ENCODE measurements at regions not wholly inside any gene's neighbourhood (a gene's known extent, or its start where the extent isn't known, plus 50 kb on each side); places are given as distances from the start of the nearest gene placed in this dataset.
A peak's percentile ranks its signal among the peaks of the same experiment; 100 is the strongest.

DNA sequence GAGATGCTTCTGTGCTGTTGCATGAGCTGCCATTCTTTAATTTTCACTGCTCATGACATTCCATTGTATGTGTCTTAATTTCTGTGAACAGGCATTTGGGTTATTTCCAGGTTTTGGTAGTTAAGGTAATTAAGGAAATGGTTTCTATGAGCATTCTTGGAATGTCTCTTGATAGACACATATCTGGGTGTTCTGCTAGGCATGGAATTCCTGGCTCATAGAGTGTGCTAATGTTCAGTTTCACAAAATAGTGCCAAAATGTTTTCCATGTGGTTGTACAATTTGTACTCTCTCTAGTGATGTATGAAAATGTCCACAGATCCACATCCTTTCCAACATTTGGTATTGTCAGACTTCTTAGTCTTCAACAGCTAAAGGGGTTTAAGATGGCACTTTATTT is 680.9 kb upstream of the SGCG start:
- no peak overlapping the region for H3K4ac ChIP-seq (ENCODE audit: low read depth, low read length)
- H4K12ac ChIP-seq (ENCODE audit: low read depth, low read length), result no peak overlapping the region
- no peak overlapping the region for H2BK5ac ChIP-seq (ENCODE audit: low read depth, low read length, poor library complexity)
- no peak overlapping the region for H3K9ac ChIP-seq (ENCODE audit: low read length)
- H2AK5ac ChIP-seq (ENCODE audit: low read length), result no peak overlapping the region
- H4K8ac ChIP-seq (ENCODE audit: low read depth, low read length), result no peak overlapping the region
- H3K4me1 ChIP-seq (ENCODE audit: control insufficient read depth in 1 of 2, insufficient read depth in 2 of 2, low read length in 2 of 2), result no peaks in the 10 kb centered on the region
- H2BK120ac ChIP-seq (ENCODE audit: insufficient read depth, low read length, poor library complexity), result no peak overlapping the region
- no peaks in the 10 kb centered on the region for H3K79me2 ChIP-seq (ENCODE audit: control insufficient read depth, insufficient read depth, low read length, poor library complexity)
- no peak overlapping the region for H3K18ac ChIP-seq (ENCODE audit: low read length)
- no peaks in the 10 kb centered on the region for H3K27me3 ChIP-seq (ENCODE audit: insufficient read depth, low read length)
- no peaks in the 10 kb centered on the region for H3K79me1 ChIP-seq (ENCODE audit: low read length)
- H2BK12ac ChIP-seq (ENCODE audit: low read length), result no peak overlapping the region
- H4K91ac ChIP-seq (ENCODE audit: low read depth, low read length), result no peak overlapping the region
- H2AFZ ChIP-seq (ENCODE audit: insufficient read depth, low read length, poor library complexity), result no peak overlapping the region
- H3K23ac ChIP-seq (ENCODE audit: low read length), result no peak overlapping the region
- no peak overlapping the region for H3K14ac ChIP-seq (ENCODE audit: low read length)
- H3K27ac ChIP-seq (ENCODE audit: low read depth, low read length), result no peak overlapping the region
- no peaks in the 10 kb centered on the region for H3K36me3 ChIP-seq (ENCODE audit: control insufficient read depth in 1 of 2, insufficient read depth in 2 of 2, low read length in 2 of 2)
- H3K4me2 ChIP-seq (ENCODE audit: low read length), result no peak overlapping the region
- no peak overlapping the region for H3K4me3 ChIP-seq (ENCODE audit: low read depth, low read length)
- H3K9me3 ChIP-seq (ENCODE audit: insufficient read depth, low read depth, low read length), result no peaks in the 10 kb centered on the region
- DNase-seq, result no peak

DNA sequence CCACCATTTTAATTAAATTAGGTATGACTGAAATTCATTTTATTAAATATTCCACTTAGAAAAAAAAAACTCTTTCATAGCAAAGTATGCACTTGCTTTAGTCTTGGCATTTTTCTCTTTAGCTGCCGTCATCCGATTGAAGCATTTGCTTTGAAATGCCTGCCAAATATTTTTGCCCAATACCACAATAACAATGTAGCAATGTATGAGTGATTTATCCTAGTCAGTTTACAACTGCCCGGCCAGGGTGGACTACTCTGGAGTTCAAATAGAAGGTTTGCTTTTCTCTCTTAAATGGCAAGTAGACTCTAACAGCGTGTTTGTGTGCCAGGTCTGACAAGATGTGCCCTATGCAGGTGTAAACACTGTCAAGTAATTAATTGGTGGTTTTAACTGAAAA is 675.3 kb upstream of the SGCG start:
- Histone ChIP-seq H3K14ac (ENCODE audit: low read length) (no peak overlapping the region), H4K91ac (ENCODE audit: low read depth, low read length) (no peak overlapping the region), H3K79me2 (ENCODE audit: control insufficient read depth, insufficient read depth, low read length, poor library complexity) (no peaks in the 10 kb centered on the region), H2BK5ac (ENCODE audit: low read depth, low read length, poor library complexity) (no peak overlapping the region), H3K18ac (ENCODE audit: low read length) (no peak overlapping the region), H4K12ac (ENCODE audit: low read depth, low read length) (no peak overlapping the region), H3K27ac (ENCODE audit: low read depth, low read length) (no peak overlapping the region), H3K36me3 (ENCODE audit: control insufficient read depth in 1 of 2, insufficient read depth in 2 of 2, low read length in 2 of 2) (no peaks in the 10 kb centered on the region), H3K4ac (ENCODE audit: low read depth, low read length) (no peak overlapping the region), H3K23ac (ENCODE audit: low read length) (no peak overlapping the region), H4K8ac (ENCODE audit: low read depth, low read length) (no peak overlapping the region), H3K9ac (ENCODE audit: low read length) (no peak overlapping the region), H3K4me1 (ENCODE audit: control insufficient read depth in 1 of 2, insufficient read depth in 2 of 2, low read length in 2 of 2) (no peaks in the 10 kb centered on the region), H2AFZ (ENCODE audit: insufficient read depth, low read length, poor library complexity) (no peak overlapping the region), H2BK120ac (ENCODE audit: insufficient read depth, low read length, poor library complexity) (no peak overlapping the region), H2BK12ac (ENCODE audit: low read length) (no peak overlapping the region), H3K9me3 (ENCODE audit: insufficient read depth, low read depth, low read length) (no peaks in the 10 kb centered on the region), H3K79me1 (ENCODE audit: low read length) (no peaks in the 10 kb centered on the region), H2AK5ac (ENCODE audit: low read length) (no peak overlapping the region), H3K27me3 (ENCODE audit: insufficient read depth, low read length) (no peaks in the 10 kb centered on the region), H3K4me3 (ENCODE audit: low read depth, low read length) (no peak overlapping the region), H3K4me2 (ENCODE audit: low read length) (no peak overlapping the region)
- peak in 1 of 2 donors; percentile 6 for DNase-seq
- WGBS (ENCODE audit: extremely low coverage, insufficient coverage, insufficient read length), result no CpG with 5 or more reads among the region's 4 CpGs

DNA sequence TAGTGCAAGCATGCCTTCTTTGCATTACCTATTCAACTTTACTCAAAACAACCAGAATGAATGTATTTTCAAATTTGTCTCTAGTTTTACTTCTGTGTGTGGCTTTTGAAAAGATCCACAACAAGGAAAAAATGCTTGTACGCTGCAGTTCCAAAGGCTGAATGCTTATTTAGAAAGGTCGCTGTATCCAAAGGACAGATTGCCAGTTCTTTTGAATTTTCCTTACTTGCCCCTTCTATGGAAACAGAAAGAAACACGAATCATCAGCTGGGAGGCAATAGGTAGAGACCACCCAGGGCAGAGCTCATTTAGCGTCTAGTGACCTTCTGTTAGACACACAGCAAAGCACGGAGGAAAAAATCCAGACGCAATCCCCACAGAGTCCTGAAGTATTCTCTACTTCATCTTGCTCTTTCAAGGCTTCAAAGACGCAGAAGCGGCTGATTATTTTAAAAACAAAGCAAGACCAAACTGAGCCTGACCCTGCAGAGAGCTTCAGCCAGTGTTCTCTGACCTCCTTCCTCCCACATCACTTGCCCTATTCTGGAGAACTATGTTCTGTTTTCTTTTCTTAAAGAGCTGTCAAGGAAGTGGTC is 674.6 kb upstream of the SGCG start:
- Histone ChIP-seq H3K4me1 (ENCODE audit: control insufficient read depth in 1 of 2, insufficient read depth in 2 of 2, low read length in 2 of 2) (no peaks in the 10 kb centered on the region), H3K9ac (ENCODE audit: low read length) (no peak overlapping the region), H3K27me3 (ENCODE audit: insufficient read depth, low read length) (no peaks in the 10 kb centered on the region), H3K79me2 (ENCODE audit: control insufficient read depth, insufficient read depth, low read length, poor library complexity) (no peaks in the 10 kb centered on the region), H3K9me3 (ENCODE audit: insufficient read depth, low read depth, low read length) (no peaks in the 10 kb centered on the region), H3K4me2 (ENCODE audit: low read length) (no peak overlapping the region), H4K91ac (ENCODE audit: low read depth, low read length) (no peak overlapping the region), H2BK120ac (ENCODE audit: insufficient read depth, low read length, poor library complexity) (no peak overlapping the region), H3K14ac (ENCODE audit: low read length) (no peak overlapping the region), H4K12ac (ENCODE audit: low read depth, low read length) (no peak overlapping the region), H2BK12ac (ENCODE audit: low read length) (no peak overlapping the region), H2BK5ac (ENCODE audit: low read depth, low read length, poor library complexity) (no peak overlapping the region), H3K4ac (ENCODE audit: low read depth, low read length) (no peak overlapping the region), H3K18ac (ENCODE audit: low read length) (no peak overlapping the region), H3K4me3 (ENCODE audit: low read depth, low read length) (no peak overlapping the region), H3K79me1 (ENCODE audit: low read length) (no peaks in the 10 kb centered on the region), H3K27ac (ENCODE audit: low read depth, low read length) (no peak overlapping the region), H2AK5ac (ENCODE audit: low read length) (no peak overlapping the region), H4K8ac (ENCODE audit: low read depth, low read length) (no peak overlapping the region), H2AFZ (ENCODE audit: insufficient read depth, low read length, poor library complexity) (no peak overlapping the region), H3K36me3 (ENCODE audit: control insufficient read depth in 1 of 2, insufficient read depth in 2 of 2, low read length in 2 of 2) (no peaks in the 10 kb centered on the region), H3K23ac (ENCODE audit: low read length) (no peak overlapping the region)
- WGBS (ENCODE audit: extremely low coverage, insufficient coverage, insufficient read length), result no CpG with 5 or more reads among the region's 8 CpGs
- DNase-seq, result no peak

DNA sequence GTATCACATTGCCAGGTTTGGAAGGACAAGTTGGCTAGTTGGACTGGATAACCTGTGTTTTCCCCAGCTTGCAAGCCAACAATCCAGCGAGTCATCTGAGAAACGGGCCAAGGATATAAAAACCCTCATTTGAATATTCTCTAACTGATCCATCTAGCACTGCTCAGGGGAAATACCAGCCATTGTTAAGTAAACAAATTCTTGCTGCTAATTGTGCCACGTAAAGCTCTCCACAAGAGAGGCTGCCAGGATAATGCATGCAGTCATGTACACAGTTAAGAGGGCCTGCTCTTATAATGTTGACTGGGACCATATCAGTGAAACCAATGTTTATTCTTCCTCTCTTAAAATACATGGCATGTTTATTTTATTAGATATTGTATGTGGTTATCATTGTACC is 663.2 kb upstream of the SGCG start:
- DNase-seq, result no peak
- no CpG with 5 or more reads among the region's 3 CpGs for whole genome bisulfite sequencing (ENCODE audit: extremely low coverage, insufficient coverage, insufficient read length)

More for the DNA sequence above, 663.2 kb upstream of the SGCG start:
- Histone ChIP-seq H2AFZ (ENCODE audit: insufficient read depth, low read length, poor library complexity) (no peak overlapping the region), H3K18ac (ENCODE audit: low read length) (no peak overlapping the region), H2BK5ac (ENCODE audit: low read depth, low read length, poor library complexity) (no peak overlapping the region), H3K79me1 (ENCODE audit: low read length) (no peaks in the 10 kb centered on the region), H3K79me2 (ENCODE audit: control insufficient read depth, insufficient read depth, low read length, poor library complexity) (no peaks in the 10 kb centered on the region), H3K23ac (ENCODE audit: low read length) (no peak overlapping the region), H3K27ac (ENCODE audit: low read depth, low read length) (no peak overlapping the region), H4K12ac (ENCODE audit: low read depth, low read length) (no peak overlapping the region), H4K8ac (ENCODE audit: low read depth, low read length) (no peak overlapping the region), H2BK120ac (ENCODE audit: insufficient read depth, low read length, poor library complexity) (no peak overlapping the region), H3K4me3 (ENCODE audit: low read depth, low read length) (no peak overlapping the region), H3K4ac (ENCODE audit: low read depth, low read length) (no peak overlapping the region), H2AK5ac (ENCODE audit: low read length) (no peak overlapping the region), H3K4me2 (ENCODE audit: low read length) (no peak overlapping the region), H3K9me3 (ENCODE audit: insufficient read depth, low read depth, low read length) (no peaks in the 10 kb centered on the region), H3K9ac (ENCODE audit: low read length) (no peak overlapping the region), H3K36me3 (ENCODE audit: control insufficient read depth in 1 of 2, insufficient read depth in 2 of 2, low read length in 2 of 2) (no peaks in the 10 kb centered on the region), H3K27me3 (ENCODE audit: insufficient read depth, low read length) (no peaks in the 10 kb centered on the region), H4K91ac (ENCODE audit: low read depth, low read length) (no peak overlapping the region), H2BK12ac (ENCODE audit: low read length) (no peak overlapping the region), H3K4me1 (ENCODE audit: control insufficient read depth in 1 of 2, insufficient read depth in 2 of 2, low read length in 2 of 2) (no peaks in the 10 kb centered on the region), H3K14ac (ENCODE audit: low read length) (no peak overlapping the region)
